Smooth muscle cell (in vitro differentiated cells): ENCODE measurements at regions not wholly inside any gene's neighbourhood (a gene's known extent, or its start where the extent isn't known, plus 50 kb on each side); places are given as distances from the start of the nearest gene placed in this dataset.

Experiments used
- DNase-seq: peaks from one replicate; lab custom pipeline; 2025; ENCODE audit not compliant: unreplicated experiment; lab: John Stamatoyannopoulos, UW
- H2AFZ ChIP-seq: fragments of 200-600 bp; sonication (generic); 2 replicates; pipeline ENCODE4 v1.6.0; 2016; ENCODE audit warnings: antibody characterized with exemption, low read depth, mild to moderate bottlenecking
- H3F3A ChIP-seq: fragments of 200-600 bp; sonication (generic); 2 replicates; pipeline ENCODE4 v1.6.0; 2017; ENCODE audit warnings: antibody characterized with exemption, low read depth
- H3K27ac ChIP-seq: fragments of 200-600 bp; sonication (generic); 2 replicates; pipeline ENCODE4 v1.5.1; 2016; ENCODE audit warnings: low read depth, mild to moderate bottlenecking
- H3K27me3 ChIP-seq: fragments of 200-600 bp; sonication (generic); 2 replicates; pipeline ENCODE4 v1.6.1; 2016; ENCODE audit warnings: low read depth, mild to moderate bottlenecking
- H3K36me3 ChIP-seq: fragments of 200-600 bp; sonication (generic); 2 replicates; pipeline ENCODE4 v1.5.1; 2016; ENCODE audit warnings: low read depth
- H3K4me1 ChIP-seq: fragments of 200-600 bp; sonication (generic); 2 replicates; pipeline ENCODE4 v1.5.1; 2016; ENCODE audit warnings: low read depth
- H3K4me2 ChIP-seq: fragments of 200-600 bp; sonication (generic); 2 replicates; pipeline ENCODE4 v1.6.0; 2016; ENCODE audit warnings: mild to moderate bottlenecking
- H3K4me3 ChIP-seq: fragments of 200-600 bp; sonication (generic); 2 replicates; pipeline ENCODE4 v1.5.1; 2016; ENCODE audit warnings: mild to moderate bottlenecking
- H3K79me2 ChIP-seq: fragments of 200-600 bp; sonication (generic); 2 replicates; pipeline ENCODE4 v1.6.0; 2016; ENCODE audit warnings: low read depth, mild to moderate bottlenecking
- H3K9ac ChIP-seq: fragments of 200-600 bp; sonication (generic); 2 replicates; pipeline ENCODE4 v1.6.0; 2016; ENCODE audit warnings: low read depth
- H3K9me3 ChIP-seq: fragments of 200-600 bp; sonication (generic); replicated peaks from 2 replicates; pipeline ENCODE4 v1.5.1; 2016; ENCODE audit warnings: low read depth
- H4K20me1 ChIP-seq: fragments of 200-600 bp; sonication (generic); 2 replicates; pipeline ENCODE4 v1.6.0; 2016; ENCODE audit warnings: low read depth
- CTCF ChIP-seq: fragments of 200-600 bp; sonication (generic); IDR thresholded peaks from 2 replicates; pipeline ENCODE4 v1.5.1; 2017; ENCODE audit warnings: borderline replicate concordance, mild to moderate bottlenecking, antibody characterized with exemption; ENCODE audit not compliant: insufficient read depth, poor library complexity, severe bottlenecking
- WGBS: methylation state at CpG from one replicate; pipeline ENCODE4 v1.1.7; 2016; ENCODE audit warnings: low lambda C conversion rate; 5-methylcytosine and 5-hydroxymethylcytosine counted together

DNA sequence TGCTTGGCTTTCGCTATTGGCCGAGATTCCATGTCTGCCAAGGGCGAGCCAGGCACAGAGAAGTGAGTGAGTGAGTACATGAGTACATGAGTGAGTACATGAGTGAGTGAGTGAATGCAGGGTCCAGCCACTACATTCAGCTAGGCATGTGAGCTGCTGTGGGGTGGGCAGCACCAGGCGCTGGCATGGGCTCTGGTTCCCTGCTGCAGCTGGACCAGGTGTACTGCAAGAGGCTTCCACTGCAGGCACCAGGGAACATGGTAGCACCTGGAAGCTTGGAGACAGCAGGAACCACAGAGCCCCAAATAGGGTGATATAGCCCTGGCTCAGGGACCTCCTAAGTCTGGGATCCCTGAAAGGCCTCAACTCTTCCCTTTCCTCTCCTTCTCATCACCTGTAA, 330.2 kb downstream of the USP25 start:
- H3K36me3 ChIP-seq = no peaks in the 10 kb centered on the region
- 92% methylated on average over 4 of the region's 4 CpGs for WGBS
- no peak overlapping the region for H3K4me2 ChIP-seq
- no peak overlapping the region for H3K4me3 ChIP-seq
- H3F3A ChIP-seq = no peaks in the 10 kb centered on the region
- no peaks in the 10 kb centered on the region for H3K79me2 ChIP-seq
- no peak for TF ChIP-seq CTCF
- H3K27ac ChIP-seq = no peak overlapping the region
- no peak overlapping the region for H2AFZ ChIP-seq
- no peak for DNase-seq
- no peaks in the 10 kb centered on the region for H4K20me1 ChIP-seq
- no peaks in the 10 kb centered on the region for H3K4me1 ChIP-seq
- no peak overlapping the region for H3K9ac ChIP-seq
- H3K9me3 ChIP-seq = no peaks in the 10 kb centered on the region
- H3K27me3 ChIP-seq = no peaks in the 10 kb centered on the region

GRCh38 chr21:16061194-16061593, 331.4 kb downstream of the USP25 start:
- no peak overlapping the region for H2AFZ ChIP-seq
- H3K4me1 ChIP-seq = no peaks in the 10 kb centered on the region
- no peaks in the 10 kb centered on the region for H4K20me1 ChIP-seq
- H3K27ac ChIP-seq = no peak overlapping the region
- H3K79me2 ChIP-seq = no peaks in the 10 kb centered on the region
- DNase-seq = no peak
- no peaks in the 10 kb centered on the region for H3K27me3 ChIP-seq
- H3K9me3 ChIP-seq = no peaks in the 10 kb centered on the region
- H3K4me2 ChIP-seq = no peak overlapping the region
- WGBS = 94% methylated on average over 9 of the region's 9 CpGs
- TF ChIP-seq CTCF = no peak
- H3K4me3 ChIP-seq = no peak overlapping the region
- H3K36me3 ChIP-seq = no peaks in the 10 kb centered on the region
- H3F3A ChIP-seq = no peaks in the 10 kb centered on the region
- H3K9ac ChIP-seq = no peak overlapping the region

DNA sequence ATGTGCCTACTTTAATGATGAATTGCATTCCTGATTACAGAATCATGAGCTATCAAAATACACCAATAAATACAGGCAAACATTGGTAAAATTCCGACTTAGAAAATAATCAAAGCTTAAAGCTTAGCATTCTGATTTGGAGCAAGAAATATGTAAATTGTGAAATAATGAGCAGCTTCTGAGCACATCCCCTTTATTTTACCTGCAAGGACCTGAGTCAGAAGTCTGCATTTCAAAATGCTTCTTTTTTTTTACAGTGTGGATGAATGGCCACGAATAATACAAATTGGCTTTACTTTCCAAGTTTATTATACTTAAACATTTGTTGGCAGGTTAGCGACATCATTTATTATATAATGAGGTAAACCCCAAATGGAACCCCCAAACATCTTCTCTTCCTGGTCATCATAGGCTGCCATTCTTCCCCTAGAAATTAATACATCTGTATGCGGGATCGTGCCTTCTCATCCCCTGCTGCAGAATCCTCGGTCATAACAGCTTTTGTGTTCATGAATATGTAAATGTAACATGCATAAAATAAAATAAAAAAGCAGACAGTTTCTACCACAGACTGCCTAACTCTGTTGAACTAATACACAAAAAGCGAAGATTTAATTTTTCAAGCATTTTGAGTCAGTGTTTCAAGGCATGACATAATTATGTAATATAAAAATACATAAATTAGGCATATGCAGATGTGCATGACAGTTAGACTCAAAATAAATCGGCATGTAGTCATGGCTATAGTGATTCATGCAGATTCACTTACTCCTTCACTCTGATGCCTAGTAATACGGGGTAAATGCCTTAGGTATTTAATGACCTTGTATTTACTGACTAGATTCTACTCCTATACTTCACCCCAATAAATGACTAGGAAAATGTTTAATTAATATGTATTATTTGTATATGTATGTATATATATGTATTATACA, 339.7 kb downstream of the USP25 start:
- TF ChIP-seq CTCF = no peak
- Histone ChIP-seq H3K4me3 (no peak overlapping the region), H3K27me3 (no peaks in the 10 kb centered on the region), H2AFZ (no peak overlapping the region), H3K9me3 (no peaks in the 10 kb centered on the region), H3K4me1 (no peaks in the 10 kb centered on the region), H4K20me1 (no peaks in the 10 kb centered on the region), H3K79me2 (no peaks in the 10 kb centered on the region), H3K27ac (no peak overlapping the region), H3F3A (no peaks in the 10 kb centered on the region), H3K9ac (no peak overlapping the region), H3K36me3 (no peaks in the 10 kb centered on the region), H3K4me2 (no peak overlapping the region)
- 91% methylated on average over 9 of the region's 9 CpGs for WGBS
- no peak for DNase-seq
